GM06990 (cell line): ENCODE measurements at regions not wholly inside any gene's neighbourhood (a gene's known extent, or its start where the extent isn't known, plus 50 kb on each side); places are given as distances from the start of the nearest gene placed in this dataset.

Experiments
- DNase-seq: peaks from one replicate; pipeline ENCODE4 v3.0.0-alpha.2; 2011; ENCODE audit not compliant: insufficient read length; ENCODE audit errors: extremely low read depth
- H3K27me3 ChIP-seq: replicated peaks from 2 replicates; pipeline ENCODE4 v1.6.0; 2011; ENCODE audit warnings: low read length; ENCODE audit not compliant: control insufficient read depth, insufficient read depth
- H3K36me3 ChIP-seq: 2 replicates; pipeline ENCODE4 v1.5.1; 2011; ENCODE audit warnings: low read length; ENCODE audit not compliant: control insufficient read depth, insufficient read depth
- H3K4me3 ChIP-seq: replicated peaks from 2 replicates; pipeline ENCODE4 v1.5.1; 2011; ENCODE audit warnings: low read depth, mild to moderate bottlenecking, control low read depth, low read length
- CTCF ChIP-seq: IDR thresholded peaks from 2 replicates; pipeline ENCODE4 v1.5.1; 2011; ENCODE audit warnings: low read length, control low read depth, mild to moderate bottlenecking, inconsistent platforms; ENCODE audit not compliant: insufficient read depth, poor library complexity, severe bottlenecking

DNA sequence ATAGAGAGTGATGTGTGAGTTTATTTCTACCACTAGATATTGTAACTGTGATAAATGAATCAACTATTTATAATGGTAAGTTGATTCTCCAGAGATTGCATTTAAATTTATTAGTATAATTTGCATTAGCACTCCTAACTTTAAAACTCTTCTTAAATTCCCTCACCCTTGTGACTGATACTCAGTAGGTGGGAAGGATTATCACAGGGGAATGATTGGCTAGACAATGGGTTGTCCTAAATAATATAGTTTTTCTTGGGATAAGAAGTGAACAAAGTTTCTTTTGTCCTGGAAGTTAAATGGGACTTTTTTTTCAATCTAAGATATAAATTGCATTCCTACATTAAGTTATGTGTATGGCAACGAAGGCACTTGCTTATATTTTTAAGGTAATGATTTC lies 169.2 kb upstream of the PITX2 start:
- no peak for TF ChIP-seq CTCF
- no peaks in the 10 kb centered on the region for H3K36me3 ChIP-seq
- no peak for DNase-seq

GRCh38 chr4:110793381-110793801 lies 170.5 kb upstream of the PITX2 start:
- Histone ChIP-seq H3K27me3 (no peaks in the 10 kb centered on the region), H3K4me3 (no peak overlapping the region), H3K36me3 (no peaks in the 10 kb centered on the region)
- TF ChIP-seq CTCF: no peak
- DNase-seq: no peak

More for the DNA sequence above, 169.2 kb upstream of the PITX2 start:
- Histone ChIP-seq H3K4me3 (no peak overlapping the region), H3K27me3 (no peaks in the 10 kb centered on the region)

- no peak overlapping the region for H3K4me3 ChIP-seq
- no peaks in the 10 kb centered on the region for H3K27me3 ChIP-seq
- H3K36me3 ChIP-seq: no peaks in the 10 kb centered on the region
- DNase-seq: no peak
- no peak for TF ChIP-seq CTCF
These were observed 171.1 kb upstream of the PITX2 start for GRCh38 chr4:110793890-110794554.

DNA sequence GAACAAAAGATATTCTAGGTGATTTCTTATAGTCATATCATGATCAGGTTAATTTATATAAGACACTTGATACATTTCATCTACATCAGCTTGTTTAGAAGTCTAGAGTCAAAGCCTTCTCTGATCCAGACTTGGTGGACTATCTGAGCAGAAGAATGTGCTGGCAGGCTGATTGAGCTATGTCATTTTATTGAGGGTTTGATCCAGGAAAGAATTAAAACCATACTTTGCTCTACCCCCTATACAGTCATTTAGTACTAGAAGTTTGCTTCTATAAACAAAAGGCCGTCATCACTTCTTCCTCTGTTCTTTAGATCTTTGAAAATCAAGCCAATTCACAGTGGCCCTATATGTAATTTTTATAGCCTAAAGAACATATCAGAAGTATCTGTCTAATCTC lies 173.1 kb upstream of the PITX2 start:
- Histone ChIP-seq H3K4me3 (no peak overlapping the region), H3K27me3 (no peaks in the 10 kb centered on the region), H3K36me3 (no peaks in the 10 kb centered on the region)
- DNase-seq: no peak
- TF ChIP-seq CTCF: no peak

- no peaks in the 10 kb centered on the region for H3K27me3 ChIP-seq
- H3K4me3 ChIP-seq: no peak overlapping the region
- TF ChIP-seq CTCF: no peak
These were observed 174.6 kb upstream of the PITX2 start for GRCh38 chr4:110797486-110797885.

DNA sequence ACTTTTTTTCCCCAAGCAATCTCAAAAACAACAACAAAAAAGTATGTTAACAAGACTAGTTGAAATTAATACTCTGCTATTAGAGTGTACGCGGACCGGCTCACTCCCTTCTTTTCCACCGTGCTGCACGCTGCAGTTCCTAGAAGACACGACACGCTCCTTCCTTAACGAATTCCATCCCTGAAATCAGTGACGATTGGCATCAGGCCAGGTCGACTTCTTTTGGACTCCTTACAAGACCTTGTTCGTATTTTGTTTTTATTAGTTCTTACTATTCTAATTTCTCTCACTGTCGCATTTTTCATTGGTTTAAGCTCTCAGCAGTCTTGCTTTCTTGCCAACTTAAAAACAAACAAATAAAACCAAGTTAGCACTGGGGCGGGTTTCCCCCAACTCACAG lies 175.8 kb upstream of the PITX2 start:
- DNase-seq: no peak
- Histone ChIP-seq H3K27me3 (no peaks in the 10 kb centered on the region), H3K4me3 (no peak overlapping the region), H3K36me3 (no peaks in the 10 kb centered on the region)
- no peak for TF ChIP-seq CTCF

More at GRCh38 chr4:110797486-110797885, 174.6 kb upstream of the PITX2 start:
- no peak for DNase-seq
- H3K36me3 ChIP-seq: no peaks in the 10 kb centered on the region
